Adipocyte (in vitro differentiated cells): ENCODE measurements at regions not wholly inside any gene's neighbourhood (a gene's known extent, or its start where the extent isn't known, plus 50 kb on each side); places are given as distances from the start of the nearest gene placed in this dataset.
A peak's percentile ranks its signal among the peaks of the same experiment; 100 is the strongest.

Source experiments
- DNase-seq: peaks from one replicate; pipeline ENCODE4 v3.0.0-alpha.2; 2015; ENCODE audit warnings: low read depth
- H3K27me3 ChIP-seq: replicated peaks from 2 replicates; pipeline ENCODE4 v1.7.0; 2013; ENCODE audit warnings: mild to moderate bottlenecking, low read length, moderate library complexity; ENCODE audit not compliant: control insufficient read depth, insufficient read depth
- H3K36me3 ChIP-seq: 2 replicates; pipeline ENCODE4 v1.7.0; 2013; ENCODE audit warnings: low read length, mild to moderate bottlenecking, moderate library complexity; ENCODE audit not compliant: control insufficient read depth, insufficient read depth, severe bottlenecking
- H3K4me1 ChIP-seq: 2 replicates; pipeline ENCODE4 v1.7.0; 2013; ENCODE audit warnings: mild to moderate bottlenecking, low read length, moderate library complexity; ENCODE audit not compliant: control insufficient read depth, insufficient read depth
- H3K4me3 ChIP-seq: 2 replicates; pipeline ENCODE4 v1.7.0; 2013; ENCODE audit warnings: mild to moderate bottlenecking, low read length, moderate library complexity
- H3K9ac ChIP-seq: 2 replicates; pipeline ENCODE4 v1.7.0; 2013; ENCODE audit warnings: mild to moderate bottlenecking, low read length, moderate library complexity
- H3K9me3 ChIP-seq: 2 replicates; pipeline ENCODE4 v1.7.0; 2013; ENCODE audit warnings: mild to moderate bottlenecking, low read length, moderate library complexity; ENCODE audit not compliant: control insufficient read depth

GRCh38 chr2:203649176-203649814, 57.1 kb upstream of the CD28 start:
- H3K4me1 ChIP-seq, result peaks cover 32% of the 10 kb centered on the region
- no peaks in the 10 kb centered on the region for H3K27me3 ChIP-seq
- peak overlapping the region; percentile 50 for H3K9ac ChIP-seq
- H3K36me3 ChIP-seq, result no peaks in the 10 kb centered on the region
- H3K4me3 ChIP-seq, result peak overlapping the region; percentile 5
- no peak for DNase-seq
- H3K9me3 ChIP-seq, result no peaks in the 10 kb centered on the region

GRCh38 chr2:203650860-203651613, 55.4 kb upstream of the CD28 start:
- DNase-seq, result peak; percentile 81
- no peaks in the 10 kb centered on the region for H3K36me3 ChIP-seq
- peak overlapping the region; percentile 6 for H3K9ac ChIP-seq
- no peaks in the 10 kb centered on the region for H3K9me3 ChIP-seq
- H3K4me1 ChIP-seq, result peaks cover 32% of the 10 kb centered on the region
- no peak overlapping the region for H3K4me3 ChIP-seq
- H3K27me3 ChIP-seq, result no peaks in the 10 kb centered on the region

- Histone ChIP-seq H3K27me3 (no peaks in the 10 kb centered on the region), H3K4me1 (peaks cover 37% of the 10 kb centered on the region), H3K36me3 (no peaks in the 10 kb centered on the region), H3K9me3 (no peaks in the 10 kb centered on the region), H3K9ac (no peak overlapping the region), H3K4me3 (no peak overlapping the region)
- DNase-seq, result no peak
These were observed 54.8 kb upstream of the CD28 start for GRCh38 chr2:203651621-203652020.

- no peak for DNase-seq
- no peaks in the 10 kb centered on the region for H3K9me3 ChIP-seq
These were observed 51.6 kb upstream of the CD28 start for GRCh38 chr2:203654826-203655225.

GRCh38 chr2:203656522-203657287, 49.7 kb upstream of the CD28 start:
- Histone ChIP-seq H3K36me3 (no peaks in the 10 kb centered on the region), H3K9me3 (no peaks in the 10 kb centered on the region), H3K4me1 (peaks cover 11% of the 10 kb centered on the region), H3K4me3 (no peak overlapping the region), H3K9ac (no peak overlapping the region), H3K27me3 (no peaks in the 10 kb centered on the region)
- DNase-seq, result peak; percentile 33

More at GRCh38 chr2:203654826-203655225, 51.6 kb upstream of the CD28 start:
- H3K4me1 ChIP-seq, result peaks cover 26% of the 10 kb centered on the region
- no peak overlapping the region for H3K9ac ChIP-seq
- no peak overlapping the region for H3K4me3 ChIP-seq
- H3K27me3 ChIP-seq, result no peaks in the 10 kb centered on the region
- no peaks in the 10 kb centered on the region for H3K36me3 ChIP-seq
